ENCODE measurements at regions not wholly inside any gene's neighbourhood (a gene's known extent, or its start where the extent isn't known, plus 50 kb on each side); places are given as distances from the start of the nearest gene placed in this dataset.

DNA sequence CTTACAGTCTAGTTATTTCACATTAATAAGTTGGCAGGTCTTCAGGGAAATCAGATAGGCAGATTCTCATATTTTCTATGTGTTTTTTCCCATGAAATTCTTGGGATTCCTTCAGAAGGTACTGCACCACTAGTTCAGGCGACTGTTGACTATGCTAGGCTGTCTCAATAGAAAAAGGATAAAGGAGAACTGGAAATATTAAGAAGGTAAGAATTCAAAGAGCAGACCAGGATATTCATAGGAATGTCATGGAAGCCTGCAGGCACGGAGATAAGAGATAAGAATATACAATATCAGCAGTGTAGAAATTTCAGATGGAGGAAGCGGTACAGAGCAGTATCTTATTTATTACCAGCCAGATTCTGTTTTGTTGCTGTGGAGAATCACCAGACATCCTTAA is 432.1 kb upstream of the MDFIC2 start:
- H3K4me1 ChIP-seq (ENCODE audit: control insufficient read depth in 1 of 2, insufficient read depth in 2 of 2, low read length in 2 of 2), result no peaks in the 10 kb centered on the region

DNA sequence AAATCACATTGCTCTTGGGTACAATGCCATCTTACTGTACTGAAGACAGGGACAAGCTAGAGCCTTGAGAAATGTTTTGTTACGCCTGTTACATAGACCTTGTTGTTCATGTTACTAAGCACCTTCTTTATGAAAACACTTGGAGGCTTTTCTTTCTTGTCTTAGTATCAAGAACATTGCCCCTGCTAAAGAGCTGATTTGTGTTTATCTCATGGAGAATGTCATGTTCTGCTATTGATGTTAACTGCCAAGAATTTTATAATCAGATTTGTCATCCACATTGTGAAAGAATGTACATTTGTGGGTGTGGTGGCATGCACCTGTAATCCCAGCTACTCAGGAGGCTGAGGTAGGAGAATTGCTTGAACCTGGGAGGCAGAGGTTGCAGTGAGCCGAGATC is 431.3 kb upstream of the MDFIC2 start:
- ATAC-seq (ENCODE audit: low FRiP score), result no peak

More for the DNA sequence above, 432.1 kb upstream of the MDFIC2 start:
- Histone ChIP-seq H3K36me3 (ENCODE audit: control insufficient read depth in 1 of 2, insufficient read depth in 2 of 2, low read length in 1 of 2) (no peaks in the 10 kb centered on the region), H3K27ac (ENCODE audit: low read depth in 1 of 2, low read length in 2 of 2) (no peak overlapping the region), H3K27me3 (ENCODE audit: control insufficient read depth in 1 of 2, insufficient read depth in 2 of 2, low read length in 1 of 2) (peaks cover 0 to 1% of the 10 kb centered on the region in 2 donors), H3K9me3 (ENCODE audit: control insufficient read depth, low read length) (no peaks in the 10 kb centered on the region), H3K4me3 (ENCODE audit: low read length in 2 of 2) (no peak overlapping the region)
- DNase-seq, result no peak
- ATAC-seq (ENCODE audit: low FRiP score), result no peak
- intact Hi-C loops (cut with DNase I), result no loop called here
- WGBS, 2 donors, result 77 to 81% methylated on average over 3 of the region's 3 CpGs

GRCh38 chr3:70742081-70742480 is 429.6 kb upstream of the MDFIC2 start:
- DNase-seq (no peak), ATAC-seq (ENCODE audit: low FRiP score) (no peak)
- Histone ChIP-seq H3K4me1 (ENCODE audit: control insufficient read depth in 1 of 2, insufficient read depth in 2 of 2, low read length in 2 of 2) (no peaks in the 10 kb centered on the region), H3K27ac (ENCODE audit: low read depth in 1 of 2, low read length in 2 of 2) (no peak overlapping the region), H3K36me3 (ENCODE audit: control insufficient read depth in 1 of 2, insufficient read depth in 2 of 2, low read length in 1 of 2) (no peaks in the 10 kb centered on the region), H3K4me3 (ENCODE audit: low read length in 2 of 2) (no peak overlapping the region), H3K27me3 (ENCODE audit: control insufficient read depth in 1 of 2, insufficient read depth in 2 of 2, low read length in 1 of 2) (peaks cover 0 to 1% of the 10 kb centered on the region in 2 donors), H3K9me3 (ENCODE audit: control insufficient read depth, low read length) (no peaks in the 10 kb centered on the region)
- 45 to 47% methylated on average over 5 of the region's 5 CpGs for WGBS, 2 donors
- intact Hi-C loops (cut with DNase I), result no loop called here

More for the DNA sequence above, 431.3 kb upstream of the MDFIC2 start:
- Histone ChIP-seq H3K4me3 (ENCODE audit: low read length in 2 of 2) (no peak overlapping the region), H3K27ac (ENCODE audit: low read depth in 1 of 2, low read length in 2 of 2) (no peak overlapping the region), H3K36me3 (ENCODE audit: control insufficient read depth in 1 of 2, insufficient read depth in 2 of 2, low read length in 1 of 2) (no peaks in the 10 kb centered on the region), H3K9me3 (ENCODE audit: control insufficient read depth, low read length) (no peaks in the 10 kb centered on the region), H3K4me1 (ENCODE audit: control insufficient read depth in 1 of 2, insufficient read depth in 2 of 2, low read length in 2 of 2) (no peaks in the 10 kb centered on the region), H3K27me3 (ENCODE audit: control insufficient read depth in 1 of 2, insufficient read depth in 2 of 2, low read length in 1 of 2) (peaks cover 0 to 1% of the 10 kb centered on the region in 2 donors)
- DNase-seq, result no peak
- intact Hi-C loops (cut with DNase I), result no loop called here
- WGBS, 2 donors, result 98 to 99% methylated on average over 2 of the region's 2 CpGs

DNA sequence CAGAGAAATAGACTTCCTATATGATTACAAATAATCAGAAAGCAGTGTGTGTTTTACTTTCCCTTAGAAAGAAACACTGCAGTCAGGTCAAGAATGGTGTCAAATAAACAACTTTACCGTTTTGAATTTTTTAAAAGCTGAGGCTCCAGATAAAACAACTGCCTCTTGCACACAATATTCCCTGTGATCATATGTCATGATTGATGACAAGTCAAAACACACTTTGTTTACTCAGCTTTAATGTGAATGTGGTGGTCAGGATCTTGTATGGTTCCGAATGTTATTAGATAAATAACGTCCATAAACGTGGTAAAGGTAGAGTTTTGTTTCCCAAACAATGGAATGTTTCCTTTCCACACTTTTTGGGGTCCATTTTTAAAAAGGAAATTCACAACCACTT is 428.4 kb upstream of the MDFIC2 start:
- H3K9me3 ChIP-seq (ENCODE audit: control insufficient read depth, low read length), result no peaks in the 10 kb centered on the region
- H3K36me3 ChIP-seq (ENCODE audit: control insufficient read depth in 1 of 2, insufficient read depth in 2 of 2, low read length in 1 of 2), result no peaks in the 10 kb centered on the region
- intact Hi-C loops (cut with DNase I), result no loop called here
- H3K4me3 ChIP-seq (ENCODE audit: low read length in 2 of 2), result no peak overlapping the region
- H3K27me3 ChIP-seq (ENCODE audit: control insufficient read depth in 1 of 2, insufficient read depth in 2 of 2, low read length in 1 of 2), result peaks cover 0 to 1% of the 10 kb centered on the region in 2 donors
- no peak for DNase-seq
- no peak for ATAC-seq (ENCODE audit: low FRiP score)
- WGBS, 2 donors, result 49 to 57% methylated on average over 4 of the region's 4 CpGs
- H3K4me1 ChIP-seq (ENCODE audit: control insufficient read depth in 1 of 2, insufficient read depth in 2 of 2, low read length in 2 of 2), result no peaks in the 10 kb centered on the region
- H3K27ac ChIP-seq (ENCODE audit: low read depth in 1 of 2, low read length in 2 of 2), result no peak overlapping the region

- intact Hi-C loops (cut with DNase I), result no loop called here
- H3K27ac ChIP-seq (ENCODE audit: low read depth in 1 of 2, low read length in 2 of 2), result no peak overlapping the region
- H3K36me3 ChIP-seq (ENCODE audit: control insufficient read depth in 1 of 2, insufficient read depth in 2 of 2, low read length in 1 of 2), result no peaks in the 10 kb centered on the region
- DNase-seq (no peak), ATAC-seq (ENCODE audit: low FRiP score) (no peak)
- no peaks in the 10 kb centered on the region for H3K9me3 ChIP-seq (ENCODE audit: control insufficient read depth, low read length)
- 99 to 100% methylated on average over 1 of the region's 1 CpG for WGBS, 2 donors
- H3K27me3 ChIP-seq (ENCODE audit: control insufficient read depth in 1 of 2, insufficient read depth in 2 of 2, low read length in 1 of 2), result peaks cover 0 to 1% of the 10 kb centered on the region in 2 donors
- H3K4me3 ChIP-seq (ENCODE audit: low read length in 2 of 2), result no peak overlapping the region
- no peaks in the 10 kb centered on the region for H3K4me1 ChIP-seq (ENCODE audit: control insufficient read depth in 1 of 2, insufficient read depth in 2 of 2, low read length in 2 of 2)
Measured at GRCh38 chr3:70740071-70740470, 427.6 kb upstream of the MDFIC2 start.

GRCh38 chr3:70738291-70738681 is 425.8 kb upstream of the MDFIC2 start:
- Histone ChIP-seq H3K36me3 (ENCODE audit: control insufficient read depth in 1 of 2, insufficient read depth in 2 of 2, low read length in 1 of 2) (no peaks in the 10 kb centered on the region), H3K9me3 (ENCODE audit: control insufficient read depth, low read length) (no peaks in the 10 kb centered on the region), H3K27me3 (ENCODE audit: control insufficient read depth in 1 of 2, insufficient read depth in 2 of 2, low read length in 1 of 2) (peaks cover 0 to 1% of the 10 kb centered on the region in 2 donors), H3K27ac (ENCODE audit: low read depth in 1 of 2, low read length in 2 of 2) (no peak overlapping the region), H3K4me1 (ENCODE audit: control insufficient read depth in 1 of 2, insufficient read depth in 2 of 2, low read length in 2 of 2) (no peaks in the 10 kb centered on the region), H3K4me3 (ENCODE audit: low read length in 2 of 2) (no peak overlapping the region)
- ATAC-seq (ENCODE audit: low FRiP score) (no peak), DNase-seq (no peak)
- intact Hi-C loops (cut with DNase I), result no loop called here
- 81 to 83% methylated on average over 4 of the region's 4 CpGs for WGBS, 2 donors

DNA sequence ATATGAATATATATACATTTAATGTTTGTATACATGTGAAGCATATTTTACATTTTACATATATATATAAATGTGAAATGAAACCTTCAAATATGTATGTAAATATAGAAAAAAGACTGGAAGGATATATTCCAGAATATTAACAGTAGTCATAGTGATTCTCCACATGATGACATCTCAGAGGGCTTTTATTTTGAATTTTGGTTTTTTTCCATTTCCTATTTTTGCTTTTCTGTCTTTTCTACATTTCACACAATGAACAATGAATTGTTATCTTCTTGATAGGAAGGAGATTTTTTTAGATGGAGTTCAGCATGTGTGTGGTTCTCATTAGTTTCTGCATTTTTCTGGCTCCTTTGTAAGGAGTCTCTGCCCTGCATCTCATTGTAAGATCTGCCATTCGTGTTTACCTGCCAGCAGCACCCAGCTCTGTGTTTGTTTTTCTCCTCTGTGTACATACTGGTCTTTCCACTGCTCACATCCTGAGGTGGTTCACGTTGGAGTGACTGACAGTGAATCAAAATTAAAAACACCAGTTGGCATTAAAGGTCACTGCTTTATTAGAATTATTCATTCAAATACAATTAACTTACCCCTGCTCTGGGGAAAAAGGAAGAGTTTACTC is 425.3 kb upstream of the MDFIC2 start:
- Histone ChIP-seq H3K36me3 (ENCODE audit: control insufficient read depth in 1 of 2, insufficient read depth in 2 of 2, low read length in 1 of 2) (no peaks in the 10 kb centered on the region), H3K9me3 (ENCODE audit: control insufficient read depth, low read length) (no peaks in the 10 kb centered on the region), H3K4me1 (ENCODE audit: control insufficient read depth in 1 of 2, insufficient read depth in 2 of 2, low read length in 2 of 2) (no peaks in the 10 kb centered on the region), H3K27ac (ENCODE audit: low read depth in 1 of 2, low read length in 2 of 2) (no peak overlapping the region), H3K27me3 (ENCODE audit: control insufficient read depth in 1 of 2, insufficient read depth in 2 of 2, low read length in 1 of 2) (peaks cover 0 to 1% of the 10 kb centered on the region in 2 donors), H3K4me3 (ENCODE audit: low read length in 2 of 2) (no peak overlapping the region)
- WGBS, 2 donors, result 64 to 75% methylated on average over 2 of the region's 2 CpGs
- DNase-seq, result no peak
- intact Hi-C loops (cut with DNase I), result no loop called here
- ATAC-seq (ENCODE audit: low FRiP score), result no peak

DNA sequence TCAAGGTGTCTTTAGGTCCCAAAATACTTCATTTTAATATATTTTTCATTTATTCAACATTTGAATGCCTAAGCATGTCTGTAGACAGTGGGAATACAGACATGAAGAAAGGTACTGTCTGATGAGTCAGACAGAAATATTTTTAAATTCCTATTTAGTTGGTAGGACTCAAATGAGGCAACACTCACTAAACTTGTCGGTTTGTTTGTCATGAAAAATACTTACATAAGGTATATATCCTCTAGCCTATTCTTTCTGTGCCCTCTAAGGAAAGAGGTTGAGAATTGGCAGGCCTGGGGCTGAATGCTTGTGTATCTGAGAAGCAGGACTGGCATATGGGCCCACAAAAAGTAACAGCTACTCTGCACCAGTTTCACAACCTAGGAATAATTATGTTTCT is 423.6 kb upstream of the MDFIC2 start:
- ATAC-seq (ENCODE audit: low FRiP score), result no peak
- no peaks in the 10 kb centered on the region for H3K36me3 ChIP-seq (ENCODE audit: control insufficient read depth in 1 of 2, insufficient read depth in 2 of 2, low read length in 1 of 2)
- H3K9me3 ChIP-seq (ENCODE audit: control insufficient read depth, low read length), result no peaks in the 10 kb centered on the region
- H3K27ac ChIP-seq (ENCODE audit: low read depth in 1 of 2, low read length in 2 of 2), result no peak overlapping the region
- DNase-seq, result no peak
- peaks cover 0 to 1% of the 10 kb centered on the region in 2 donors for H3K27me3 ChIP-seq (ENCODE audit: control insufficient read depth in 1 of 2, insufficient read depth in 2 of 2, low read length in 1 of 2)
- intact Hi-C loops (cut with DNase I), result no loop called here
- H3K4me1 ChIP-seq (ENCODE audit: control insufficient read depth in 1 of 2, insufficient read depth in 2 of 2, low read length in 2 of 2), result no peaks in the 10 kb centered on the region
- H3K4me3 ChIP-seq (ENCODE audit: low read length in 2 of 2), result no peak overlapping the region
- 83 to 84% methylated on average over 1 of the region's 1 CpG for WGBS, 2 donors

DNA sequence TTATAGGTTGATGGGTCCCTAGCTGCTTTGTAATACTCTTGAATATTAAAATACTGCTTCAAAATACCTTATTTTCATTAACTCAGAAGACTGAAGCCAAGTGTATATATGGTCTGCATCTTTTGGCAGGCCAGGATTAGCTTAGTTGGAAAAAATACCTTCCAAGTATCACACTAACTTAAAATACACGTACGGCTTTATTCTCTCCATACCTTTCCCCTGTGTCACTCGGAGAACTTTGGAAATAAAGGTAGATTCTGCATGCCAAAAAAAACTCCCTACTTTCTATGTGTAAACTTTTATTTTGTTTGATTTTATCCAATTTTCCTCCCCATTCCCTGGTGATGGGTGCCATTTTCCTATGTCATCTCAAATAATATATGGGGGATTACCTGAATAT is 422.3 kb upstream of the MDFIC2 start:
- H3K9me3 ChIP-seq (ENCODE audit: control insufficient read depth, low read length), result no peaks in the 10 kb centered on the region
- H3K27me3 ChIP-seq (ENCODE audit: control insufficient read depth in 1 of 2, insufficient read depth in 2 of 2, low read length in 1 of 2), result no peaks in the 10 kb centered on the region
- 58 to 63% methylated on average over 3 of the region's 3 CpGs for WGBS, 2 donors
- no peak for DNase-seq
- no peak overlapping the region for H3K4me3 ChIP-seq (ENCODE audit: low read length in 2 of 2)
- H3K27ac ChIP-seq (ENCODE audit: low read depth in 1 of 2, low read length in 2 of 2), result no peak overlapping the region
- no peak for ATAC-seq (ENCODE audit: low FRiP score)
- intact Hi-C loops (cut with DNase I), result no loop called here
- no peaks in the 10 kb centered on the region for H3K4me1 ChIP-seq (ENCODE audit: control insufficient read depth in 1 of 2, insufficient read depth in 2 of 2, low read length in 2 of 2)
- no peaks in the 10 kb centered on the region for H3K36me3 ChIP-seq (ENCODE audit: control insufficient read depth in 1 of 2, insufficient read depth in 2 of 2, low read length in 1 of 2)
